GM18867 (cell line): ENCODE measurements at regions not wholly inside any gene's neighbourhood (a gene's known extent, or its start where the extent isn't known, plus 50 kb on each side); places are given as distances from the start of the nearest gene placed in this dataset.

Experiments
- ATAC-seq: cut with Tn5 transposase; IDR thresholded peaks from one replicate; pipeline ENCODE4 v1.9.1; 2021; ENCODE audit warnings: mild to moderate bottlenecking, moderate library complexity; ENCODE audit not compliant: unreplicated experiment

GRCh38 chr16:89042711-89043551, 50.7 kb upstream of the ACSF3 start:
- ATAC-seq: no peak

GRCh38 chr16:89043636-89044417, 49.8 kb upstream of the ACSF3 start:
- no peak for ATAC-seq
